H9 (cell line): ENCODE measurements at regions not wholly inside any gene's neighbourhood (a gene's known extent, or its start where the extent isn't known, plus 50 kb on each side); places are given as distances from the start of the nearest gene placed in this dataset.

Experiments used
- DNase-seq: peaks from one replicate; pipeline ENCODE4 v3.0.0-alpha.2; 2017
- H2AFZ ChIP-seq: one replicate; pipeline ENCODE4 v1.6.1; 2013; ENCODE audit warnings: mild to moderate bottlenecking, low read length, control low read depth, moderate library complexity
- H2AK5ac ChIP-seq: 2 replicates; pipeline ENCODE4 v1.6.1; 2013; ENCODE audit warnings: low read length, control low read depth, mixed read lengths; ENCODE audit not compliant: insufficient read length
- H2BK120ac ChIP-seq: one replicate; pipeline ENCODE4 v1.6.1; 2013; ENCODE audit warnings: low read depth, mild to moderate bottlenecking, low read length, control low read depth, inconsistent platforms; ENCODE audit not compliant: poor library complexity, severe bottlenecking
- H2BK12ac ChIP-seq: 2 replicates; pipeline ENCODE4 v1.6.1; 2013; ENCODE audit warnings: low read length, control low read depth, mixed read lengths, low read depth; ENCODE audit not compliant: insufficient read length
- H2BK15ac ChIP-seq: 2 replicates; pipeline ENCODE4 v1.6.1; 2013; ENCODE audit warnings: low read depth, low read length, control low read depth
- H2BK20ac ChIP-seq: one replicate; pipeline ENCODE4 v1.6.1; 2013; ENCODE audit warnings: low read depth, mild to moderate bottlenecking, low read length, control low read depth, inconsistent platforms; ENCODE audit not compliant: poor library complexity, severe bottlenecking
- H2BK5ac ChIP-seq: 2 replicates; pipeline ENCODE4 v1.6.1; 2013; ENCODE audit warnings: low read length, control low read depth, mixed read lengths; ENCODE audit not compliant: insufficient read length
- H3K14ac ChIP-seq: 2 replicates; pipeline ENCODE4 v1.6.1; 2013; ENCODE audit warnings: low read length, control low read depth; ENCODE audit not compliant: insufficient read depth
- H3K18ac ChIP-seq: 2 replicates; pipeline ENCODE4 v1.6.1; 2013; ENCODE audit warnings: low read depth, mild to moderate bottlenecking, mixed read lengths, low read length, control low read depth; ENCODE audit not compliant: insufficient read length
- H3K23ac ChIP-seq: 2 replicates; pipeline ENCODE4 v1.6.1; 2013; ENCODE audit warnings: low read length, control low read depth, mixed read lengths, low read depth; ENCODE audit not compliant: insufficient read length
- H3K23me2 ChIP-seq: 2 replicates; pipeline ENCODE4 v1.6.1; 2013; ENCODE audit warnings: low read depth, mild to moderate bottlenecking, mixed read lengths, low read length, control low read depth; ENCODE audit not compliant: insufficient read length, poor library complexity, severe bottlenecking
- H3K27ac ChIP-seq: 2 replicates; pipeline ENCODE4 v1.5.1; 2013; ENCODE audit warnings: low read length, control low read depth, mixed read lengths, low read depth; ENCODE audit not compliant: insufficient read length
- H3K27me3 ChIP-seq: 2 replicates; pipeline ENCODE4 v1.6.1; 2013; ENCODE audit warnings: low read length, control low read depth, inconsistent platforms; ENCODE audit not compliant: insufficient read depth
- H3K4ac ChIP-seq: 2 replicates; pipeline ENCODE4 v1.6.1; 2013; ENCODE audit warnings: low read depth, mild to moderate bottlenecking, control low read depth, inconsistent platforms, low read length, moderate library complexity
- H3K4me1 ChIP-seq: 2 replicates; pipeline ENCODE4 v1.6.1; 2013; ENCODE audit warnings: low read length, control low read depth, inconsistent platforms; ENCODE audit not compliant: insufficient read depth
- H3K4me2 ChIP-seq: 2 replicates; pipeline ENCODE4 v1.6.1; 2013; ENCODE audit warnings: low read length, control low read depth, mixed read lengths; ENCODE audit not compliant: insufficient read length, insufficient read depth
- H3K56ac ChIP-seq: 2 replicates; pipeline ENCODE4 v1.6.1; 2013; ENCODE audit warnings: low read depth, mild to moderate bottlenecking, mixed read lengths, low read length, control low read depth; ENCODE audit not compliant: insufficient read length
- H3K79me1 ChIP-seq: 2 replicates; pipeline ENCODE4 v1.6.1; 2013; ENCODE audit warnings: low read depth, mild to moderate bottlenecking, moderate library complexity, low read length, control low read depth, inconsistent platforms; ENCODE audit not compliant: insufficient read depth, poor library complexity, severe bottlenecking
- H3K79me2 ChIP-seq: 2 replicates; pipeline ENCODE4 v1.6.1; 2013; ENCODE audit warnings: low read length, control low read depth, inconsistent platforms; ENCODE audit not compliant: insufficient read depth
- H3K9ac ChIP-seq: 2 replicates; pipeline ENCODE4 v1.6.1; 2013; ENCODE audit warnings: low read length, control low read depth, mixed read lengths; ENCODE audit not compliant: insufficient read length; ENCODE audit errors: extremely low read depth
- H3K9me3 ChIP-seq: one replicate; pipeline ENCODE4 v1.6.1; 2013; ENCODE audit warnings: low read depth, low read length, inconsistent platforms; ENCODE audit not compliant: control insufficient read depth
- H3T11ph ChIP-seq: one replicate; pipeline ENCODE4 v1.6.1; 2013; ENCODE audit warnings: mild to moderate bottlenecking, low read length, control low read depth, inconsistent platforms
- H4K20me1 ChIP-seq: one replicate; pipeline ENCODE4 v1.6.1; 2013; ENCODE audit not compliant: control insufficient read depth, insufficient read length, insufficient read depth
- H4K5ac ChIP-seq: 2 replicates; pipeline ENCODE4 v1.6.1; 2013; ENCODE audit warnings: low read depth, mild to moderate bottlenecking, mixed read lengths, low read length, control low read depth; ENCODE audit not compliant: insufficient read length
- H4K8ac ChIP-seq: replicated peaks from 2 replicates; pipeline ENCODE4 v1.6.1; 2013; ENCODE audit warnings: low read length, control low read depth, mixed read lengths, low read depth; ENCODE audit not compliant: insufficient read length
- H4K91ac ChIP-seq: 2 replicates; pipeline ENCODE4 v1.6.1; 2013; ENCODE audit warnings: low read depth, mild to moderate bottlenecking, moderate library complexity, mixed read lengths, low read length, control low read depth; ENCODE audit not compliant: insufficient read length
- H3K27ac Mint-ChIP-seq, 3 experiments: 2 replicates in 2 of 3; 3 replicates in 1 of 3; pipeline ENCODE4 v1.8.0; 2020 to 2021; ENCODE audit warnings: mixed read lengths in 3 of 3, mild to moderate bottlenecking in 1 of 3, moderate library complexity in 1 of 3
- H3K27me3 Mint-ChIP-seq: 2 replicates; pipeline ENCODE4 v1.8.0; 2021; ENCODE audit warnings: low read depth, mild to moderate bottlenecking, moderate library complexity, mixed read lengths
- H3K36me3 Mint-ChIP-seq, 3 experiments: 2 replicates in 2 of 3; 3 replicates in 1 of 3; pipeline ENCODE4 v1.8.0; 2020 to 2021; ENCODE audit warnings: low read depth in 3 of 3, mixed read lengths in 3 of 3; ENCODE audit not compliant: insufficient read depth in 1 of 3
- H3K4me1 Mint-ChIP-seq, 2 experiments: 2 replicates each; pipeline ENCODE4 v1.8.0; 2020; ENCODE audit warnings: mixed read lengths in 2 of 2
- H3K4me3 Mint-ChIP-seq, 2 experiments: 2 replicates in 1 of 2; 3 replicates in 1 of 2; pipeline ENCODE4 v1.8.0; 2020 to 2021; ENCODE audit warnings: mild to moderate bottlenecking in 2 of 2, mixed read lengths in 2 of 2, moderate library complexity in 1 of 2
- H3K9me3 Mint-ChIP-seq, 2 experiments: 2 replicates in 1 of 2; 3 replicates in 1 of 2; pipeline ENCODE4 v1.8.0; 2020; ENCODE audit warnings: mild to moderate bottlenecking in 2 of 2, mixed read lengths in 2 of 2, moderate library complexity in 1 of 2
- CTCF ChIP-seq: fragments of 200-600 bp; sonication (generic); conservative IDR thresholded peaks from 3 replicates; pipeline ENCODE4 v1.8.0; 2021; ENCODE audit warnings: antibody characterized with exemption, mild to moderate bottlenecking
- WGBS: extraction: QIAGEN DNeasy Blood & Tissue Kit; methylation state at CpG from one replicate; pipeline ENCODE4 v1.1.7; 2013; ENCODE audit warnings: missing lambda C conversion rate, low lambda C conversion rate, mixed read lengths; ENCODE audit not compliant: insufficient read length; ENCODE audit errors: extremely low coverage; 5-methylcytosine and 5-hydroxymethylcytosine counted together

- no peak overlapping the region for H3K23ac ChIP-seq
- no peak overlapping the region for H2BK12ac ChIP-seq
- no peak overlapping the region for H3K27ac ChIP-seq
- H4K91ac ChIP-seq, result no peak overlapping the region
- H3K79me2 ChIP-seq, result no peaks in the 10 kb centered on the region
- Mint-ChIP-seq H3K4me3 (no peak overlapping the region), H3K27me3 (no peaks in the 10 kb centered on the region), H3K36me3 (no peaks in the 10 kb centered on the region; a peak in 1 of 7 replicates), H3K9me3 (no peaks in the 10 kb centered on the region), H3K4me1 (peaks cover 2 to 7% of the 10 kb centered on the region in 2 experiments; a peak in 3 of 4 replicates), H3K27ac (peak overlapping the region in 2 of 3 experiments; percentile 22 to 57; a peak in 2 of 7 replicates)
- H3K14ac ChIP-seq, result no peak overlapping the region
- no peak for TF ChIP-seq CTCF
- no peak overlapping the region for H3K56ac ChIP-seq
- H2BK5ac ChIP-seq, result no peak overlapping the region
- no peaks in the 10 kb centered on the region for H3K79me1 ChIP-seq
- peak; percentile 45 for DNase-seq
- H2AK5ac ChIP-seq, result no peak overlapping the region
- no peaks in the 10 kb centered on the region for H3K27me3 ChIP-seq
- no peaks in the 10 kb centered on the region for H3K9me3 ChIP-seq
- H4K20me1 ChIP-seq, result no peaks in the 10 kb centered on the region
- no peak overlapping the region for H3T11ph ChIP-seq
- H4K8ac ChIP-seq, result no peak overlapping the region
- H2BK120ac ChIP-seq, result no peak overlapping the region
- H3K9ac ChIP-seq, result no peak overlapping the region
- H2BK15ac ChIP-seq, result no peak overlapping the region
- H4K5ac ChIP-seq, result no peak overlapping the region
- no peak overlapping the region for H3K18ac ChIP-seq
- H3K4me2 ChIP-seq, result no peak overlapping the region
- no peaks in the 10 kb centered on the region for H3K23me2 ChIP-seq
- no CpG with 5 or more reads among the region's 7 CpGs for WGBS
- no peak overlapping the region for H3K4ac ChIP-seq
- H2BK20ac ChIP-seq, result no peak overlapping the region
- no peaks in the 10 kb centered on the region for H3K4me1 ChIP-seq
- H2AFZ ChIP-seq, result no peak overlapping the region
These were observed 168.7 kb upstream of the GALNTL6 start for GRCh38 chr4:171644430-171645057.
